GM06990 (cell line): ENCODE measurements at regions not wholly inside any gene's neighbourhood (a gene's known extent, or its start where the extent isn't known, plus 50 kb on each side); places are given as distances from the start of the nearest gene placed in this dataset.

ENCODE experiments used
- DNase-seq: peaks from one replicate; pipeline ENCODE4 v3.0.0-alpha.2; 2011; ENCODE audit not compliant: insufficient read length; ENCODE audit errors: extremely low read depth
- H3K27me3 ChIP-seq: replicated peaks from 2 replicates; pipeline ENCODE4 v1.6.0; 2011; ENCODE audit warnings: low read length; ENCODE audit not compliant: control insufficient read depth, insufficient read depth
- H3K36me3 ChIP-seq: 2 replicates; pipeline ENCODE4 v1.5.1; 2011; ENCODE audit warnings: low read length; ENCODE audit not compliant: control insufficient read depth, insufficient read depth
- H3K4me3 ChIP-seq: replicated peaks from 2 replicates; pipeline ENCODE4 v1.5.1; 2011; ENCODE audit warnings: low read depth, mild to moderate bottlenecking, control low read depth, low read length
- TF ChIP-seq, protein P1 (sequence below): IDR thresholded peaks from 2 replicates; pipeline ENCODE4 v1.5.1; 2011; ENCODE audit warnings: low read length, control low read depth, mild to moderate bottlenecking, inconsistent platforms; ENCODE audit not compliant: insufficient read depth, poor library complexity, severe bottlenecking

- TF ChIP-seq, protein P1, sequence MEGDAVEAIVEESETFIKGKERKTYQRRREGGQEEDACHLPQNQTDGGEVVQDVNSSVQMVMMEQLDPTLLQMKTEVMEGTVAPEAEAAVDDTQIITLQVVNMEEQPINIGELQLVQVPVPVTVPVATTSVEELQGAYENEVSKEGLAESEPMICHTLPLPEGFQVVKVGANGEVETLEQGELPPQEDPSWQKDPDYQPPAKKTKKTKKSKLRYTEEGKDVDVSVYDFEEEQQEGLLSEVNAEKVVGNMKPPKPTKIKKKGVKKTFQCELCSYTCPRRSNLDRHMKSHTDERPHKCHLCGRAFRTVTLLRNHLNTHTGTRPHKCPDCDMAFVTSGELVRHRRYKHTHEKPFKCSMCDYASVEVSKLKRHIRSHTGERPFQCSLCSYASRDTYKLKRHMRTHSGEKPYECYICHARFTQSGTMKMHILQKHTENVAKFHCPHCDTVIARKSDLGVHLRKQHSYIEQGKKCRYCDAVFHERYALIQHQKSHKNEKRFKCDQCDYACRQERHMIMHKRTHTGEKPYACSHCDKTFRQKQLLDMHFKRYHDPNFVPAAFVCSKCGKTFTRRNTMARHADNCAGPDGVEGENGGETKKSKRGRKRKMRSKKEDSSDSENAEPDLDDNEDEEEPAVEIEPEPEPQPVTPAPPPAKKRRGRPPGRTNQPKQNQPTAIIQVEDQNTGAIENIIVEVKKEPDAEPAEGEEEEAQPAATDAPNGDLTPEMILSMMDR, result no peak
- H3K27me3 ChIP-seq, result no peaks in the 10 kb centered on the region; the same call in 1 of the 2 replicates
- H3K36me3 ChIP-seq, result no peaks in the 10 kb centered on the region
- H3K4me3 ChIP-seq, result no peak overlapping the region
- no peak for DNase-seq
Observed at GRCh38 chr19:30266687-30267086, 105.5 kb upstream of the ZNF536 start.

DNA sequence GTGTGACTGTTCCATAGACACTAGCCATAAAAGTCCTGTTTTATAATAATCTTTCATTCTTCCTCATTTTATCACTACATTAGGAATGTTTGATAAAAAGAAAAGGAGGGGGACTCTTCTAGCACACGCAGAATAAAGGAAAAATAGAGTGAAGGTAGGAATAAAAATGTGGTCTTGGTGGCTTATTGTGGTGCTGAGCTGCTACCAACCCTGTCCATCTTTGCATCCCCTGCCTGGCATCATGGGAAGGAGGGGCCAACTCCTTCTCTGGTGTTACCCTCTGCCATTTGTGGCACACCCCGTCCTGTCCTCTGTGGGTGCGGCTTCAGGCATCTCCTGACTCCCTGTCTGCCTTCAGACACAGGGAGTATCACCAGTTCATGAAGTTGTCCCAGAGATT, 104.9 kb upstream of the ZNF536 start:
- TF ChIP-seq, protein P1, result no peak
- Histone ChIP-seq H3K27me3 (no peaks in the 10 kb centered on the region; the same call in 1 of the 2 replicates), H3K4me3 (no peak overlapping the region), H3K36me3 (no peaks in the 10 kb centered on the region)
- DNase-seq, result no peak

- Histone ChIP-seq H3K27me3 (no peaks in the 10 kb centered on the region; the same call in 1 of the 2 replicates), H3K4me3 (no peak overlapping the region), H3K36me3 (no peaks in the 10 kb centered on the region)
- no peak for DNase-seq
- TF ChIP-seq, protein P1, result no peak
Observed at GRCh38 chr19:30268601-30269000, 103.6 kb upstream of the ZNF536 start.

DNA sequence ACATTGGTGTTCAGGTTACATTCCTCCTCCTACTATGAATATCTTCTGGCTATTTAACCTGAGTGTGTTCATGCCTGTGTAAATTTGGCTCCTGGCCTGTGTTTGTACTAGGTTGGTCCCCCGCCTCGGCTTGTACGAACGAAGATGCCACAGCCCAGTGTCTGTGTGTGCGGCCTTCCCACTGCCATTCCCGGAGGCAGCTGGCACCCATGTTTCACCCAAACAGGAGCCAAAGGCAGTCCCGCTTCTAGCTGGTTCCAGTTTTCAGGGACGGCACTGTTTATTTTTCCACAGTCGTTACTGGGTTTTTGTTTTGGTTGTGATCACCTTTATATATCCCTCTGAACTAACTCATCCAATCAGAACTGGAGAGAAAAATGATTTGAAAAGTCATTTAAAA, 102.5 kb upstream of the ZNF536 start:
- H3K27me3 ChIP-seq, result no peaks in the 10 kb centered on the region; the same call in 1 of the 2 replicates
- H3K36me3 ChIP-seq, result no peaks in the 10 kb centered on the region
- no peak for DNase-seq
- TF ChIP-seq, protein P1, result no peak
- H3K4me3 ChIP-seq, result no peak overlapping the region

DNA sequence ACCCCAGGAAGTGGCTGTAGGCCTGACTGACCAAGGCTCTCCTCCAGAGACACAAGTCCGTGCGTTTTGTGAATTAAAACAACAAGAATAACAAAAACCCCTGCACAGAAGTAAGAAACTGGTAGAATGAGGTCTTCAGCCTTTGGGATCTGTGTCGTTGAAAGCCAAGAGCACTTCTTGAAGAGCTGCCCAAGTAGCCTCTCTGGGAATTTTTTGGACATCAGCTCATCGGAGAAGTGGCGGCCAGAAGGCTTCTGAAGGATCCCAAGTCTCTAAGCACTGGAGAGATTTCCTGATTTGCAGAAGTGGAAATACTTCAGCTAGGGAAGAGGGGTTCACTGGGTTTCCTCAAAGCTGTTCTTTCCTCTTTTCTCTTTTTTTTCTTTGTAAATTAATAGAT, 100.4 kb upstream of the ZNF536 start:
- Histone ChIP-seq H3K36me3 (no peaks in the 10 kb centered on the region), H3K27me3 (no peaks in the 10 kb centered on the region), H3K4me3 (no peak overlapping the region)
- TF ChIP-seq, protein P1, result no peak
- DNase-seq, result no peak

DNA sequence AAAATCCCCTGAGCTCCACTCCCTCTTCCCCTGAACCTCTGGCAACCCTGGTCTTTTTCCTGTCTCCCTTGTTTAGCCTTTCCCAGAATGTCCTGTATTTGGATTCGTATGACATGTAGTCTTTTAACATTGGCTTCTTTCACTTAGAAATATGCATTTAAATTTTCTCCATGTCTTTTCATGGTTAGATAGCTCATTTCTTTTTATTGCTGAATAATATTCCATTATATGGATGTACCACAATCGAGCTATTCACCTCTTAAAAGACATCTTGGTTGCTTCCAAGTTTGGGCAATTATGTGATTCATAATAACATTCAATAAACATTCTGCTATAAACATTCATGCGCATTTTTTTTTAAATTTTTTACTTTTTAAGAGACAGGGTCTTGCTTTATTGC, 99.6 kb upstream of the ZNF536 start:
- Histone ChIP-seq H3K27me3 (no peaks in the 10 kb centered on the region), H3K4me3 (no peak overlapping the region), H3K36me3 (no peaks in the 10 kb centered on the region)
- no peak for DNase-seq
- TF ChIP-seq, protein P1, result no peak
